ENCODE measurements at regions not wholly inside any gene's neighbourhood (a gene's known extent, or its start where the extent isn't known, plus 50 kb on each side); places are given as distances from the start of the nearest gene placed in this dataset.

DNA sequence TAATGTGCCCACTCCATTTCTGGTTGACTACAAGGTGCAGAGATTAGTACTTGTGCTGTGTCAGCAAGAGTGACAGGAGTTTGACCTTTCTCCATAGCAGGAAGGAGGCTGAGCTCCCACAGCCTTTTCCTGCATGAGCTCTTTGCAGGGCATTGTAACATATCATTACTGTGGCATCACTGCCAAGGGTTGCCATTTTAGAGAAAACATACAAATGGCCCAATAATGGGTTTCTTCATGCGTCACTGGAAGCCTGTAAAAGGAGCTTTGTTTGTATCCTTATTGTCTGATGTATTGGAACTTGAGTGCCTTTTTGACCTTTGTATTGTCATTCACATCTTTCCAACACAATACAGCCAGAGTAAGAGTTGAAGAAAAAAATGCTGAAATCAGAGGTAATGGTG, 323.0 kb upstream of the CDIN1 start:
- no peaks in the 10 kb centered on the region for H3K27me3 ChIP-seq (replicated peaks in 1 of 2; ENCODE audit: control insufficient read depth in 2 of 2, insufficient read depth in 2 of 2, low read length in 1 of 2)
- intact Hi-C loops (cut with micrococcal nuclease; ENCODE audit: unreplicated experiment), result no loop called here
- H3K36me3 ChIP-seq (ENCODE audit: control insufficient read depth in 2 of 2, insufficient read depth in 2 of 2, low read length in 1 of 2), result no peaks in the 10 kb centered on the region
- H3K79me2 ChIP-seq (ENCODE audit: control insufficient read depth, insufficient read depth, low read length), result no peaks in the 10 kb centered on the region
- TF ChIP-seq HDGF (IDR thresholded peaks at IDR 0.05), result no peak
- TF ChIP-seq PML (IDR thresholded peaks at IDR 0.05; ENCODE audit: low read length), result no peak
- no peak for TF ChIP-seq NFIC (IDR thresholded peaks at IDR 0.05; ENCODE audit: low read depth, low read length)
- no peak for TF ChIP-seq TBL1XR1 (IDR thresholded peaks at IDR 0.05; ENCODE audit: low read depth, low read length)
- no peak for TF ChIP-seq TARDBP (IDR thresholded peaks at IDR 0.05; ENCODE audit: borderline replicate concordance)
- TF ChIP-seq WRNIP1 (IDR thresholded peaks at IDR 0.05; ENCODE audit: borderline replicate concordance, low read depth, low read length), result no peak
- TF ChIP-seq NFYB (IDR thresholded peaks at IDR 0.05; ENCODE audit: insufficient read depth, low read depth, low read length), result no peak
- no peak for TF ChIP-seq HDAC6 (IDR thresholded peaks at IDR 0.05; ENCODE audit: unreplicated experiment)
- TF ChIP-seq, protein P1, sequence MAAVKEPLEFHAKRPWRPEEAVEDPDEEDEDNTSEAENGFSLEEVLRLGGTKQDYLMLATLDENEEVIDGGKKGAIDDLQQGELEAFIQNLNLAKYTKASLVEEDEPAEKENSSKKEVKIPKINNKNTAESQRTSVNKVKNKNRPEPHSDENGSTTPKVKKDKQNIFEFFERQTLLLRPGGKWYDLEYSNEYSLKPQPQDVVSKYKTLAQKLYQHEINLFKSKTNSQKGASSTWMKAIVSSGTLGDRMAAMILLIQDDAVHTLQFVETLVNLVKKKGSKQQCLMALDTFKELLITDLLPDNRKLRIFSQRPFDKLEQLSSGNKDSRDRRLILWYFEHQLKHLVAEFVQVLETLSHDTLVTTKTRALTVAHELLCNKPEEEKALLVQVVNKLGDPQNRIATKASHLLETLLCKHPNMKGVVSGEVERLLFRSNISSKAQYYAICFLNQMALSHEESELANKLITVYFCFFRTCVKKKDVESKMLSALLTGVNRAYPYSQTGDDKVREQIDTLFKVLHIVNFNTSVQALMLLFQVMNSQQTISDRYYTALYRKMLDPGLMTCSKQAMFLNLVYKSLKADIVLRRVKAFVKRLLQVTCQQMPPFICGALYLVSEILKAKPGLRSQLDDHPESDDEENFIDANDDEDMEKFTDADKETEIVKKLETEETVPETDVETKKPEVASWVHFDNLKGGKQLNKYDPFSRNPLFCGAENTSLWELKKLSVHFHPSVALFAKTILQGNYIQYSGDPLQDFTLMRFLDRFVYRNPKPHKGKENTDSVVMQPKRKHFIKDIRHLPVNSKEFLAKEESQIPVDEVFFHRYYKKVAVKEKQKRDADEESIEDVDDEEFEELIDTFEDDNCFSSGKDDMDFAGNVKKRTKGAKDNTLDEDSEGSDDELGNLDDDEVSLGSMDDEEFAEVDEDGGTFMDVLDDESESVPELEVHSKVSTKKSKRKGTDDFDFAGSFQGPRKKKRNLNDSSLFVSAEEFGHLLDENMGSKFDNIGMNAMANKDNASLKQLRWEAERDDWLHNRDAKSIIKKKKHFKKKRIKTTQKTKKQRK (IDR thresholded peaks at IDR 0.05; ENCODE audit: low read depth, low read length), result no peak
- no peak for TF ChIP-seq BRCA1 (IDR thresholded peaks at IDR 0.05; ENCODE audit: low read depth, low read length)
- no peak for TF ChIP-seq CBX3 (IDR thresholded peaks at IDR 0.05; ENCODE audit: borderline replicate concordance, low read depth)
- ChIA-PET SMC1A (ENCODE audit: uncharacterized antibody, unreplicated experiment) (no interaction called here), CTCF (no interaction called here), RAD21 (ENCODE audit: unreplicated experiment) (no interaction called here), POLR2A (no interaction called here)
- BruUV-seq (replicated peaks), result no TSS peak
- no peak for ATAC-seq
- no peaks in the 10 kb centered on the region for H3K9me3 ChIP-seq (replicated peaks; ENCODE audit: control insufficient read depth, insufficient read depth, low read length)
- no peak for DNase-seq (ENCODE audit: low read depth, low spot score)
- H2AFZ ChIP-seq (ENCODE audit: control insufficient read depth, low read depth, low read length), result no peak overlapping the region
- no peaks in the 10 kb centered on the region for H4K20me1 ChIP-seq (ENCODE audit: control insufficient read depth, insufficient read depth)
- H3K9ac ChIP-seq (ENCODE audit: control insufficient read depth, insufficient read depth, low read length), result no peak overlapping the region
- in situ Hi-C loops (cut with MboI), result no loop called here
- WGBS (ENCODE audit: insufficient coverage, insufficient replicate concordance, low lambda C conversion rate, missing lambda C conversion rate), result 43% methylated on average over 1 of the region's 1 CpG
- H3K4me3 ChIP-seq, result no peak overlapping the region
- H3K4me2 ChIP-seq (ENCODE audit: control insufficient read depth, insufficient read depth), result no peak overlapping the region
- H3K4me1 ChIP-seq (ENCODE audit: control insufficient read depth, insufficient read depth, low read length), result no peaks in the 10 kb centered on the region
- H3K27ac ChIP-seq (ENCODE audit: control insufficient read depth, insufficient read depth), result no peak overlapping the region
- no peak for FAIRE-seq

Measured in GM12878 (cell line).